ENCODE measurements at regions not wholly inside any gene's neighbourhood (a gene's known extent, or its start where the extent isn't known, plus 50 kb on each side); places are given as distances from the start of the nearest gene placed in this dataset.

DNA sequence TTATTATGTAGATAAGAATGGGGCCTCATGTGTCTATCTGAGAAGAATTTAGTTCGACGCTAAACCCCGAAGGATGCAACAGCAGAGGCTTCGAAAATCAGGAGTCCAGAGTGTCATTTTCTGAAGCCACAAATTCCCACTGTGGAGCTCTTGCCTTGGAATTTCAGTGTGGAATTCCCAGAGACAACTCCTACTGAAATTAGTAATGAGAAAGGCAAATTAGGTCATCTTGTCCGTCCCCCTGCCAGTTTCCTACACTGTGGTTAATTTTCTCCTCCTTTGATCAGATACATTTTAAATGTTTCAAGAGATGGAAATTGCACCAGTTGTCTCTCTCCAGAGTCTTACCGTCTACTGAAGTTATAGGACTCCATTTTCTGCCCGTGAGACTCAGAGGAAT lies 633.6 kb downstream of the BNC2 start:
- intact Hi-C loops (cut with micrococcal nuclease; ENCODE audit: unreplicated experiment), result no loop called here
- ChIA-PET POLR2A (no interaction called here), CTCF (no interaction called here)
- H3K27me3 ChIP-seq (ENCODE audit: control insufficient read depth, insufficient read depth, low read length), result no peaks in the 10 kb centered on the region
- no peak for ATAC-seq
- no peaks in the 10 kb centered on the region for H3K4me1 ChIP-seq (ENCODE audit: control insufficient read depth, insufficient read depth, low read length)
- in situ Hi-C loops (cut with HindIII; ENCODE audit: low pct_unique_long_range_greater_than_20kb, low sequenced_read_pairs), result no loop called here
- no peak overlapping the region for H3K27ac ChIP-seq (ENCODE audit: low read length)
- TF ChIP-seq, protein P1, sequence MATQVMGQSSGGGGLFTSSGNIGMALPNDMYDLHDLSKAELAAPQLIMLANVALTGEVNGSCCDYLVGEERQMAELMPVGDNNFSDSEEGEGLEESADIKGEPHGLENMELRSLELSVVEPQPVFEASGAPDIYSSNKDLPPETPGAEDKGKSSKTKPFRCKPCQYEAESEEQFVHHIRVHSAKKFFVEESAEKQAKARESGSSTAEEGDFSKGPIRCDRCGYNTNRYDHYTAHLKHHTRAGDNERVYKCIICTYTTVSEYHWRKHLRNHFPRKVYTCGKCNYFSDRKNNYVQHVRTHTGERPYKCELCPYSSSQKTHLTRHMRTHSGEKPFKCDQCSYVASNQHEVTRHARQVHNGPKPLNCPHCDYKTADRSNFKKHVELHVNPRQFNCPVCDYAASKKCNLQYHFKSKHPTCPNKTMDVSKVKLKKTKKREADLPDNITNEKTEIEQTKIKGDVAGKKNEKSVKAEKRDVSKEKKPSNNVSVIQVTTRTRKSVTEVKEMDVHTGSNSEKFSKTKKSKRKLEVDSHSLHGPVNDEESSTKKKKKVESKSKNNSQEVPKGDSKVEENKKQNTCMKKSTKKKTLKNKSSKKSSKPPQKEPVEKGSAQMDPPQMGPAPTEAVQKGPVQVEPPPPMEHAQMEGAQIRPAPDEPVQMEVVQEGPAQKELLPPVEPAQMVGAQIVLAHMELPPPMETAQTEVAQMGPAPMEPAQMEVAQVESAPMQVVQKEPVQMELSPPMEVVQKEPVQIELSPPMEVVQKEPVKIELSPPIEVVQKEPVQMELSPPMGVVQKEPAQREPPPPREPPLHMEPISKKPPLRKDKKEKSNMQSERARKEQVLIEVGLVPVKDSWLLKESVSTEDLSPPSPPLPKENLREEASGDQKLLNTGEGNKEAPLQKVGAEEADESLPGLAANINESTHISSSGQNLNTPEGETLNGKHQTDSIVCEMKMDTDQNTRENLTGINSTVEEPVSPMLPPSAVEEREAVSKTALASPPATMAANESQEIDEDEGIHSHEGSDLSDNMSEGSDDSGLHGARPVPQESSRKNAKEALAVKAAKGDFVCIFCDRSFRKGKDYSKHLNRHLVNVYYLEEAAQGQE (IDR thresholded peaks at IDR 0.05; ENCODE audit: insufficient read depth in 1 of 2, low read depth in 2 of 2, low read length in 1 of 2), result no peak
- TF ChIP-seq TCF7L2 (IDR thresholded peaks at IDR 0.05; ENCODE audit: low read depth, low read length) (no peak), SIN3A (IDR thresholded peaks at IDR 0.05; ENCODE audit: borderline replicate concordance, insufficient read depth, low read depth, low read length) (no peak), POLR2AphosphoS5 (IDR thresholded peaks at IDR 0.05; ENCODE audit: low read depth, low read length) (no peak), CTCF (IDR thresholded peaks at IDR 0.05) (no peak)
- H3K9me3 ChIP-seq (ENCODE audit: control insufficient read depth, insufficient read depth, low read depth, low read length), result no peaks in the 10 kb centered on the region
- DNase-seq (ENCODE audit: low read depth, low spot score), result no peak
- H3K36me3 ChIP-seq (ENCODE audit: control insufficient read depth, insufficient read depth, low read length), result no peaks in the 10 kb centered on the region
- no peak overlapping the region for H3K4me3 ChIP-seq (ENCODE audit: low read depth in 2 of 2, low read length in 2 of 2)
- BruUV-seq (replicated peaks), result no TSS peak

DNA sequence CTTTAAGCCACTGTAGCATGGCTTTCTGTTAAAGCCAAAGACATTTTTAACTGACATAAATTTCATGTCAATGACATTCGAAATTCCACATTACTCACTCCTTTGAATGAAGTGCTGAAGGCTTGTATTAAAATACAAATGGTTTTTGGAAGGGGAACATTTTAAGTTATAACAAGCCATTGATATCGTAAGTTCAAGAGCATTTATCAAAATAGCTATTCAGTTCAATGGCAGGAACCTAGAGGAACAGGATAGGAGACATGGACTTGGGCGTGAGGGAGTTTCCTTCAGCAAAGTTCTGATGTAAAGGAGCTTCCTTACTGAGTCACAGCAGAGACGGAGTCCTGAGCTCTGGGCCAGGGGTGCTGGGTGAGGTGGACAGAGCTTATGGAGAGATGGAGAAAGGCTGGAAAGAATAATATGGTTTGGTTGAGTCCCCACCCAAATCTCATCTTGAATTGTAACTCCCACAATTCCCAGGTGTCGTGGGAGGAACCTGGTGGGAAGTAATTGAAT lies 631.8 kb downstream of the BNC2 start:
- POLR2A ChIA-PET, result no interaction called here

More for the DNA sequence above, 631.8 kb downstream of the BNC2 start:
- Histone ChIP-seq H3K4me1 (ENCODE audit: control insufficient read depth, insufficient read depth, low read length) (no peaks in the 10 kb centered on the region), H3K4me3 (ENCODE audit: low read depth in 2 of 2, low read length in 2 of 2) (no peak overlapping the region), H3K27me3 (ENCODE audit: control insufficient read depth, insufficient read depth, low read length) (no peaks in the 10 kb centered on the region), H3K36me3 (ENCODE audit: control insufficient read depth, insufficient read depth, low read length) (no peaks in the 10 kb centered on the region), H3K9me3 (ENCODE audit: control insufficient read depth, insufficient read depth, low read depth, low read length) (no peaks in the 10 kb centered on the region), H3K27ac (ENCODE audit: low read length) (no peak overlapping the region)
- ATAC-seq (no peak), DNase-seq (ENCODE audit: low read depth, low spot score) (no peak)
- TF ChIP-seq, protein P1 (IDR thresholded peaks at IDR 0.05; ENCODE audit: insufficient read depth in 1 of 2, low read depth in 2 of 2, low read length in 1 of 2), result no peak
- TF ChIP-seq TCF7L2 (IDR thresholded peaks at IDR 0.05; ENCODE audit: low read depth, low read length) (no peak), POLR2AphosphoS5 (IDR thresholded peaks at IDR 0.05; ENCODE audit: low read depth, low read length) (no peak), SIN3A (IDR thresholded peaks at IDR 0.05; ENCODE audit: borderline replicate concordance, insufficient read depth, low read depth, low read length) (no peak)
- in situ Hi-C loops (cut with HindIII; ENCODE audit: low pct_unique_long_range_greater_than_20kb, low sequenced_read_pairs) (no loop called here), intact Hi-C loops (cut with micrococcal nuclease; ENCODE audit: unreplicated experiment) (no loop called here)
- CTCF ChIA-PET, result no interaction called here
- no TSS peak for BruUV-seq (replicated peaks)
